HG02973 (cell line): ENCODE measurements at regions not wholly inside any gene's neighbourhood (a gene's known extent, or its start where the extent isn't known, plus 50 kb on each side); places are given as distances from the start of the nearest gene placed in this dataset.
"Not testable (repeated sequence)": the region's sequence is repeated elsewhere in the genome, so short reads cannot be mapped to it uniquely, and the experiment has no call there.

Source experiments
- ATAC-seq: cut with Tn5 transposase; IDR thresholded peaks from one replicate; pipeline ENCODE4 v1.9.1; 2021; ENCODE audit warnings: moderate library complexity; ENCODE audit not compliant: unreplicated experiment

- no peak for ATAC-seq
Measured at GRCh38 chr1:194004146-194004545, 817.7 kb upstream of the B3GALT2 start.

- not testable (repeated sequence) for ATAC-seq
Measured at GRCh38 chr1:194001726-194002350, 815.4 kb upstream of the B3GALT2 start.

- ATAC-seq: no peak
Measured at GRCh38 chr1:193988885-193989284, 802.5 kb upstream of the B3GALT2 start.

- no peak for ATAC-seq
Measured at GRCh38 chr1:193979219-193979618, 792.8 kb upstream of the B3GALT2 start.

GRCh38 chr1:193974286-193974798, 787.9 kb upstream of the B3GALT2 start:
- ATAC-seq: no peak

- ATAC-seq: no peak
Measured at GRCh38 chr1:193973428-193973827, 787.0 kb upstream of the B3GALT2 start.

GRCh38 chr1:193971595-193971994, 785.2 kb upstream of the B3GALT2 start:
- no peak for ATAC-seq

GRCh38 chr1:193960499-193960898, 774.1 kb upstream of the B3GALT2 start:
- ATAC-seq: no peak

GRCh38 chr1:193960040-193960439, 773.6 kb upstream of the B3GALT2 start:
- no peak for ATAC-seq

- ATAC-seq: no peak
Measured at GRCh38 chr1:193957556-193958095, 771.2 kb upstream of the B3GALT2 start.

- ATAC-seq: no peak
Measured at GRCh38 chr1:193952778-193953374, 766.5 kb upstream of the B3GALT2 start.

- no peak for ATAC-seq
Measured at GRCh38 chr1:193951984-193952383, 765.6 kb upstream of the B3GALT2 start.

- no peak for ATAC-seq
Measured at GRCh38 chr1:193944454-193944853, 758.0 kb upstream of the B3GALT2 start.

- no peak for ATAC-seq
Measured at GRCh38 chr1:193940176-193940575, 753.8 kb upstream of the B3GALT2 start.

GRCh38 chr1:193939585-193939984, 753.2 kb upstream of the B3GALT2 start:
- no peak for ATAC-seq

GRCh38 chr1:193937308-193937707, 750.9 kb upstream of the B3GALT2 start:
- no peak for ATAC-seq

- ATAC-seq: no peak
Measured at GRCh38 chr1:193932979-193933378, 746.6 kb upstream of the B3GALT2 start.

- no peak for ATAC-seq
Measured at GRCh38 chr1:193931356-193931755, 744.9 kb upstream of the B3GALT2 start.

GRCh38 chr1:193929374-193930033, 743.1 kb upstream of the B3GALT2 start:
- no peak for ATAC-seq

- ATAC-seq: no peak
Measured at GRCh38 chr1:193927550-193927949, 741.1 kb upstream of the B3GALT2 start.

- no peak for ATAC-seq
Measured at GRCh38 chr1:193926956-193927355, 740.5 kb upstream of the B3GALT2 start.

GRCh38 chr1:193919827-193920226, 733.4 kb upstream of the B3GALT2 start:
- no peak for ATAC-seq
